ENCODE measurements at regions not wholly inside any gene's neighbourhood (a gene's known extent, or its start where the extent isn't known, plus 50 kb on each side); places are given as distances from the start of the nearest gene placed in this dataset.
A peak's percentile ranks its signal among the peaks of the same experiment; 100 is the strongest.

DNA sequence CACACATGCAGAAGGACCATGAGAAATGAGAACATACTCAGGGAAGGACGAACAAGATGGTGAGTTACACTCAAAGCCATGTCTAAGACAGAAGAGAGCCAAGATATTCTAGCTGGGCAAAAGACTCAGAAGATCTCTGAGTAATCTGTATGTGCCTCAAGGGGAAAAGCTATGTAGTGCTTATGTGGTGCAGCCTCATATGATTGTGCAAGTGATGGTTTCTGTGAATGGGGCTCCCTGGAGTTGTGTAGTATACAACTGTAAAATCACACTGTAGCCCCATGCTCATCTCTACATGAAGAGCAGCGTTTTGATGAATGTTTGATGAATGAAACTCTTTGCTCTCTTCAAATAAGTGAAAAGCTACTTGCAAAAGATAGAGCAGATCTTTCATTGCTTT is 57.5 kb downstream of the OSR1 start:
- no peak for DNase-seq (ENCODE audit: low read depth)

DNA sequence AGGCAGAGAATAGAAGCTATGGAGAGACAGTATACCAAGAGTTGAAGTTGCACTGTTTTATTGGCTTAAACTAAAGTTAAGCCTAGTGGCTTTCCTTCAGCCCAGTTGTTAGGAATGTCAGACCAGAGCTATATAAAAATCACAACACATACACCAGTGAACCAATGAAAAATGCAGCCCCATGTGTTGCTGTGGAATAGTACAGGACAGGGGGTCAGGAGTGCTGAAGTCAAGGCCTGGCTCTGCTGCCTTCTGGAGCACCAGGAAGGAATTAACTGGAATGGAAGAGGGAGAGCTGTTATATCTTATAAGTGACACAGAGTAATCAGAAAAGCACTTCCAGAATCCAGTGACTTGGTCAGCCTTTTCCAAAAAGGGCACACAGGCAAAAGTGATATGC is 58.9 kb downstream of the OSR1 start:
- DNase-seq (ENCODE audit: low read depth) = no peak

- DNase-seq (ENCODE audit: low read depth) = no peak
These were observed 59.4 kb downstream of the OSR1 start for GRCh38 chr2:19299032-19299431.

DNA sequence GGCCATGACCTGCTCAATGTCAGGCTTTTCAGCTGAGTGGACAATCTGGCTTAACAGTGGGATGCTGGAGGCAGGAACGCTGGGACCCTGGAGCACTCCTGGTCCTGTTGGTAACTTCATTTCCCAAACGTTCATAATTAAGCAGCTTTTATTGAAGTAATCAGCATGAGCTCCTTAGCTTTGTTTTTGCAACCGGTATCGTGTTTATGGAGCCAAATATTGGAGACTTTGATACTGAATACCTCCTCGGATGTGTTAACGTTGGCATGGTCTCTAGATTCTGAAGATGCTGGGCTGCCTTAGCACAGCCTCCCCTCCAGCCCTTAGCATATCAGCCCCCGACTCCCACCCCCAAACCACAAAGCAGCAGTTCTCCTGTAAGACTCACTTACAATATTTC is 60.7 kb downstream of the OSR1 start:
- DNase-seq (ENCODE audit: low read depth) = no peak

DNA sequence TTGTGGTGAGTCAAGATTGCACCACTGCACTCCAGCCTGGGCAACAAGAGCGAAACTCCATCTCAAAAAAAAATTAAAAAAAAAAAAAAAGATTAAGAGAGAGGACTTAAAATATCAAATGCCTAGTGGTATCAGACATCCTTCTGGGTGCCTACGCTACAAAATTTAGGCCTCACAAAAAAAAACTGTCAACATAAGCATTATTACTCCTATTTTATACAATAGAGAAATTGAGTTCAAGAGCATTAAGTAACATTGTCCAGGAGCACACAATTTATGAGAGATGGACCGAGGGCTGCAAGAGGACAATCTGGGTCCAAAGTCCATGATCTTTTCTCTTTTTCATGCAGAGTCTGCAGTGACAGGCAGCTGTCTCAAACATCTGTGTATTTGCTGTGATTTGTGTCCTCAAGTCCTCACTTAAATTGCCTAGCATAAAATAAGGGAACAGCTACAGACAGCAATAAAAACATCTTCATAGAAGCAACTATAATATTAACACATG is 62.4 kb downstream of the OSR1 start:
- no peak for DNase-seq (ENCODE audit: low read depth)

DNA sequence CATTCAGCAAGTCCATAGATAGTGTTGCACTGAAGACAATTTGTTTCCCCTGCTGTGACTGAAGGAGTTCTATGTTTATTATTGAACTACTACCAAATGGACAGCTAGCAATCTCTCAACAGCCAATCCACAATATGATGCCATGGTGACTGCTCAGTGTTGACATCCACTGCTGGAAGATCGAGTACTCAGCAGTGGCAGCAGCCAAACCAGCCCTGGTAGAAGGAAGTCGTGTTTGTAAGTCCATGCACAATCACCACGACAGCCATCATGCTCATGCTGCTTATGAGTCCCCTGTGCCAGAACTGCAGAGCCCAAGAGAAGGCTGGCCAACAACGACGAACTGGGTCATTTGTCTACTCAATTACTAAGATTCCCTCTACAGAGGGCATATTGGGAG is 66.4 kb downstream of the OSR1 start:
- no peak for DNase-seq (ENCODE audit: low read depth)

GRCh38 chr2:19288291-19288690 is 70.1 kb downstream of the OSR1 start:
- DNase-seq (ENCODE audit: low read depth) = no peak

DNA sequence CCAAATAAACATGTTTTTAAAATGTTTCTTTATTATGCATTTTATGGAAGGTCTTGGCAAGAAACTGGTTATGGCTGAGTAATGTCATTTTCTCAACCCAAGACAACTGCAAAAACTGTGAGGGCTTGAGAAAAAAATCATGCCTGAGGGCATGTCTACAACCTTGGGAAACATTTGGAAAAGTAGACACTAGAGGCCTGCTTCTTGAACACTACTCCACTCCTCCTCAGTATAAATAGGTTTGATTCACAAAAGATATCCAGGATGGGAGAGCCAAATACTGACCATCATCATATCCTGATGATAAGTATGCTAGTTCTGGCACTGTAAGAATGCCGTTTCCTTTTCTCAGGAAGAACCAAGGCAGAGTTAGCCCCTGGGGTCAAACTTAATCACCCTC is 71.1 kb downstream of the OSR1 start:
- no peak for DNase-seq (ENCODE audit: low read depth)

- no peak for DNase-seq (ENCODE audit: low read depth)
These were observed 76.1 kb downstream of the OSR1 start for GRCh38 chr2:19282305-19282704.

GRCh38 chr2:19274439-19274838 is 84.0 kb downstream of the OSR1 start:
- DNase-seq (ENCODE audit: low read depth) = no peak

DNA sequence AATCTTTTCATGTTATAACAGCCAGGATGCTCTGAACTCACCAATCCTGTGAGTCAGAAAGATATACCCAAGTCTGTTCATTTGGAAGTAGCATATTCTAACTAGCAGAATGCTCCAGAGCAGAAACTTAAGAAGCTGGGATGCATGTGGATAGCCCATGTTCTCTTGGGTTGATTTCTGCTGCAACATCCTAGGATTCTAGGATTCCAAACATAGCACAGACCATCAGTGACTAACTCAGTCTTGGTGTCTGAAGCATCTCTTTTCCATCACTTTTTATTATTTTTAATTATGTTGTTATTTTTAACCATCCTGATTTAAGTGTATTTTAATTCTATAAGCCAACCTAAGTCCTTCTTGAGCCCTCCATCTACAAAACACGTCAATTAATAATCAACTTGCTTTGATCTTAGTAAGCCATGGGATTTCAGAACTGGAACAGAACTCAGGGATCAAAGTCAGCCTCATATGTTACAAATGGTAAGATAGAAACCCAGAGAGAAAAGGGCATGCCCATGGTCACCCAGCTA is 85.4 kb downstream of the OSR1 start:
- DNase-seq (ENCODE audit: low read depth) = no peak

DNA sequence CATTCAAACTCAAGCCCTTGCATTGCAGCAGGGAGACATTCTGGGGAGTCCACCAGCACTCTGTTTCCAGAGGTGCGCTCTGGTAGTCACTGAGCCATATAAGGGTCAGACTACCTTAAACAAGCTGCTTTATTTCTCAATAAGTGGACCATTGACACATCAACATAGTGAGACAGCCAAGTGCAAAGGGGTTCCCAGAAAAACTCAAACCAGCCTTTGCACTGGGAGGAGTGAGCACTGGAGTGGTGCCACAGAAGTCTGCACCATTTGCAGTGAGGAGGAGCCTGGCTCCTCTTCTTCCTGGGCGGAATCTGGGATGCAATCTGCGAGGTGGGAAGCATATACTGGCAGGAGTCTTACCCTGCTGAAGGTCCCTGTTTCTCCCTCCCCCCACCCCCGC is 86.4 kb downstream of the OSR1 start:
- DNase-seq (ENCODE audit: low read depth) = no peak

DNA sequence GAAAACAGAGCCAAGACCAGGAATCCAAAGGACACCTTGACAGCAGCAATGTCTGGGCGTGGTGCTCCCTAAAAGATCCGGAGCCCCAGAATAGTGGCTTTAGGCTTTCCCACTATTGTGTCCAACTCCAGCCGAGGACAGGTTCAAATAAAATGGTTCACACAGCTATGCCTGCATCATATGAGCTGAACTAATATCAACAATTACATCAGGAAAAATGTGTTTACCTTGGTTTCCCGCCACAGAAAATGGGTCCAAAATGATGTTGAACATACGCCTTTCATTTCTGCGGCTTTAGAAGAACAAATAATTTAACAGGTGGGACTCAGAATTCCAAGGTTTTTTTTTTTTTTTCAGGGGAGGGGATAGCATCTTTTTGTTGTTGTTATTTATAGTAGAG is 93.6 kb downstream of the OSR1 start:
- DNase-seq (ENCODE audit: low read depth) = no peak

GRCh38 chr2:19262150-19262549 is 96.3 kb downstream of the OSR1 start:
- DNase-seq (ENCODE audit: low read depth) = no peak

GRCh38 chr2:19261061-19261460 is 97.4 kb downstream of the OSR1 start:
- DNase-seq (ENCODE audit: low read depth) = no peak

DNA sequence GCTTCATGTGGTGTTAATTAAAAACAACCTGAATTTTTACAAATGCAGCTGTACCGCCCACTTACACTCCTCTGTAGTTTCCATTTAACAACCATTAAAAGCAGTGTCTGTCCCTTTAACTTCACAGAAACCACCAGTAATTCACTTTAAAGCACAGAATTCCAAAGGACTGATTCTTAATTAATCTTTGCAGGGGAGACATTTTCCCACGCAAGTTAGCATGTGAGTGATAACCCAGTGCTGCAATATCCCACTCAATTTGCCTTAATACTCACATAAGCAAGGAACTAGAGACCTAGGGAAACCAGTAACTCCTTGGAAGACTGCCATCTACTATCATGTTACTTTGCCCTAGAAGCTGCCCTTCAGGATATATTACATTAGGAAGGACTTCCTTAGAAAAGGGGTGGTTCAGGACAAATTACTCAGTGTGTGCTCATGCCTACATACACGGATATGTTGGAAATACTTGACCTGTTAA is 102.3 kb downstream of the OSR1 start:
- DNase-seq (ENCODE audit: low read depth) = peak; percentile 82

DNA sequence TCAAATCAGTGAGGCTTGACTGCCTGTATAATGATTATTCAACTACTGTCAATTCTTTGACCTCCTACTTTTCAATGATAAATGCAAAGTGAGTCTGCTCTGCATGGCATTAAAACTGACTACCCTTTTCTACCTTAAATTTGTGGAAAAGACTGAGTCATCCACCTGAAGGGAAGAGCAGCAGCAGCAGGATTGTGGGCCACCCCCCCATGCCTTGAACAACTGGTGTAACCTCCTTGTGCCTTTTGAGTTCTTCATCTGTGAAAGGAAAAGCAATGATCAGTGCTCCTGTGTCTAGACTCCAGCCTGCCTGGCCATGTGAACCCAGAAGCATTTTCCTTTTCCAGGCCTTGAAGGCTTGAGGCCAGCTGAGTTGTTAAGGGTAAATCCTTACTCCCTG is 102.9 kb downstream of the OSR1 start:
- DNase-seq (ENCODE audit: low read depth) = no peak

GRCh38 chr2:19251554-19251953 is 106.9 kb downstream of the OSR1 start:
- DNase-seq (ENCODE audit: low read depth) = no peak

GRCh38 chr2:19250906-19251305 is 107.5 kb downstream of the OSR1 start:
- no peak for DNase-seq (ENCODE audit: low read depth)

DNA sequence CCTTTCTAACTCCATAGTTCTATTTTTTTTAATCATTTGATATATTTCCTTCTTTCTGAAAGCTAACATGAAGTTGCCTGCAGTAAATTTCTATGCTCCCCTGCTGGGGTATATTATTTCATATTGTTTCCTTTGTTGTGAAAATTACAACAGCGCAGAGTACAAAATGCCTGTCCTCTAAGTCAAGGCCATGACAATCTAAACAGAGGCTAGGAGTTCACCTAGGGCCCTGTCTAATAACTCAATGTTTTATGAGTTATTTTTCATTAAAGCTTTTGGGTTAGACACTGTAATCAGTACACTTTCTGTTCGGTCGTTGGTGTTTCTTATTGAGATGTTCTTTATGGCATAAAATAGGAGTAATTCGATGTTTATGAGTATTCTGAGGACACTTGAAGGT is 111.2 kb downstream of the OSR1 start:
- DNase-seq (ENCODE audit: low read depth) = no peak

GRCh38 chr2:19246496-19246895 is 111.9 kb downstream of the OSR1 start:
- DNase-seq (ENCODE audit: low read depth) = no peak

DNA sequence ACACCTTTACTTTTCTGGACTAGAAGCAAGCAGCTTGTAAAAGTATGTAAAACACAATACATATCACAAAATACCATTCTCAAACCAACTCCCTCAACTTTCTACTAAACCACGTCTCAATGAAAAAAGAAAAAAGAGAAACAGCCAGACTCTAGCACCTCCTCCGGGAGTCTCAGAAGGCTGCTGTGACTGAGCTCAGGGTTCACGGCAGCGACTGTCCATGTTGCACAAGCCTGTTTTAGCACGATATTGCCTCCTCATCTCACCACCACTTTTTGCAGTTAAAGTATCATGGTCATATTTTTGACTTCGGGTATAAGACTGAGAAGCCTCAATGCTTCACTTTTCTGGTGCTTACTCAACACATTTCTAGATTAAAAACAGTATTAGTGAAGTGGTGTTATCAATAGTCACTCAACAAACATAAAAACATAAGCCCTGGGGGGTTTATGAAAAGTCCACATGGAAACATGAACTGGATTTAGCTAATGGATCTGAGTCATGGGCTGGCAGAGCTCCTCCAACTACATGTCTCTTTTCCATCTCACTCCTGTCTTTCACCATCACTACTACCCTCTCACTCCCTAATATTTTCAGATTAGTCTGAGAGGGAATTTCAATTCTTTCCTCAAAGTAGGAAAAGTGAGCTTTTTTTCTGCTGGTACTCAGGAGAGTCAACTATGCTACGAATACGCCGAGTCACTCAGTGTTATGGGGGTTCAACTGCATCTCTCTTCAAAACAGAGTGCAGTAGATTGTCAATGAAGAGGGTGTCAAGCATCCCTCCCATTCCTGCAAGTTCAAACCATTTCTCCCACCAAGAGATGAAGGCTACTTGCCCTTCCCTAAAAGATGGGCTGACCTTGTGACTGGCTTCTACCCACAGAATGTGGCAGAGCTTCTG is 113.7 kb downstream of the OSR1 start:
- DNase-seq (ENCODE audit: low read depth) = no peak

- DNase-seq (ENCODE audit: low read depth) = no peak
These were observed 119.9 kb downstream of the OSR1 start for GRCh38 chr2:19238440-19239060.

Data from HS-5 (cell line).